ENCODE measurements at regions not wholly inside any gene's neighbourhood (a gene's known extent, or its start where the extent isn't known, plus 50 kb on each side); places are given as distances from the start of the nearest gene placed in this dataset.

- no peak for TF ChIP-seq CTCF (IDR thresholded peaks at IDR 0.05)
- no peaks in the 10 kb centered on the region for H3K4me1 ChIP-seq (ENCODE audit: control insufficient read depth in 1 of 2, insufficient read depth in 1 of 2, low read depth in 1 of 2, low read length in 1 of 2)
- no peaks in the 10 kb centered on the region for H3K36me3 ChIP-seq
- no peaks in the 10 kb centered on the region for H3K27me3 ChIP-seq
- no peak overlapping the region for H3K4me3 ChIP-seq (ENCODE audit: low read depth in 1 of 2, low read length in 1 of 2)
- H3K9me3 ChIP-seq, result no peaks in the 10 kb centered on the region
- H3K27ac ChIP-seq, result no peak overlapping the region
These were observed 190.3 kb upstream of the SLC24A3 start for GRCh38 chr20:19022118-19022575.

GRCh38 chr20:19022791-19023448, 189.5 kb upstream of the SLC24A3 start:
- Histone ChIP-seq H3K36me3 (no peaks in the 10 kb centered on the region), H3K9me3 (no peaks in the 10 kb centered on the region), H3K27ac (no peak overlapping the region), H3K4me3 (ENCODE audit: low read depth in 1 of 2, low read length in 1 of 2) (no peak overlapping the region), H3K27me3 (no peaks in the 10 kb centered on the region), H3K4me1 (ENCODE audit: control insufficient read depth in 1 of 2, insufficient read depth in 1 of 2, low read depth in 1 of 2, low read length in 1 of 2) (no peaks in the 10 kb centered on the region)
- no peak for TF ChIP-seq CTCF (IDR thresholded peaks at IDR 0.05)

GRCh38 chr20:19024296-19025035, 188.0 kb upstream of the SLC24A3 start:
- H3K4me1 ChIP-seq (ENCODE audit: control insufficient read depth in 1 of 2, insufficient read depth in 1 of 2, low read depth in 1 of 2, low read length in 1 of 2), result no peaks in the 10 kb centered on the region
- no peak overlapping the region for H3K27ac ChIP-seq
- TF ChIP-seq CTCF (IDR thresholded peaks at IDR 0.05), result no peak
- no peaks in the 10 kb centered on the region for H3K27me3 ChIP-seq
- H3K9me3 ChIP-seq, result no peaks in the 10 kb centered on the region
- no peaks in the 10 kb centered on the region for H3K36me3 ChIP-seq
- H3K4me3 ChIP-seq (ENCODE audit: low read depth in 1 of 2, low read length in 1 of 2), result no peak overlapping the region

- Histone ChIP-seq H3K4me1 (ENCODE audit: control insufficient read depth in 1 of 2, insufficient read depth in 1 of 2, low read depth in 1 of 2, low read length in 1 of 2) (no peaks in the 10 kb centered on the region), H3K27me3 (no peaks in the 10 kb centered on the region), H3K9me3 (no peaks in the 10 kb centered on the region), H3K27ac (no peak overlapping the region), H3K4me3 (ENCODE audit: low read depth in 1 of 2, low read length in 1 of 2) (no peak overlapping the region), H3K36me3 (no peaks in the 10 kb centered on the region)
- TF ChIP-seq CTCF (IDR thresholded peaks at IDR 0.05), result no peak
These were observed 186.9 kb upstream of the SLC24A3 start for GRCh38 chr20:19025430-19026120.

- Histone ChIP-seq H3K27me3 (no peaks in the 10 kb centered on the region), H3K9me3 (no peaks in the 10 kb centered on the region), H3K36me3 (no peaks in the 10 kb centered on the region), H3K4me3 (ENCODE audit: low read depth in 1 of 2, low read length in 1 of 2) (no peak overlapping the region), H3K27ac (no peak overlapping the region), H3K4me1 (ENCODE audit: control insufficient read depth in 1 of 2, insufficient read depth in 1 of 2, low read depth in 1 of 2, low read length in 1 of 2) (no peaks in the 10 kb centered on the region)
- no peak for TF ChIP-seq CTCF (IDR thresholded peaks at IDR 0.05)
These were observed 186.1 kb upstream of the SLC24A3 start for GRCh38 chr20:19026121-19026878.

All from neutrophil (primary cell).